Ishikawa (cell line): ENCODE measurements at regions not wholly inside any gene's neighbourhood (a gene's known extent, or its start where the extent isn't known, plus 50 kb on each side); places are given as distances from the start of the nearest gene placed in this dataset.

Experiments
- CEBPB ChIP-seq: IDR thresholded peaks from 2 replicates; pipeline ENCODE4 v1.6.1; 2012
- CREB1 ChIP-seq: IDR thresholded peaks from 2 replicates; pipeline ENCODE4 v1.6.1; 2012; ENCODE audit warnings: low read depth
- EGR1 ChIP-seq: IDR thresholded peaks from 2 replicates; pipeline ENCODE4 v1.6.1; 2012
- EP300 ChIP-seq: IDR thresholded peaks from 2 replicates; pipeline ENCODE4 v1.6.1; 2012; ENCODE audit warnings: borderline replicate concordance
- FOXM1 ChIP-seq: IDR thresholded peaks from 2 replicates; pipeline ENCODE4 v1.6.1; 2012; ENCODE audit warnings: low read depth, borderline replicate concordance
- NFIC ChIP-seq: IDR thresholded peaks from 2 replicates; pipeline ENCODE4 v1.6.1; 2012
- RAD21 ChIP-seq: IDR thresholded peaks from 2 replicates; pipeline ENCODE4 v1.6.1; 2012; ENCODE audit warnings: low read depth
- REST ChIP-seq: IDR thresholded peaks from 2 replicates; pipeline ENCODE4 v1.6.1; 2012; ENCODE audit warnings: low read depth, mild to moderate bottlenecking
- TAF1 ChIP-seq: IDR thresholded peaks from 2 replicates; pipeline ENCODE4 v1.6.1; 2012; ENCODE audit warnings: low read depth, mild to moderate bottlenecking
- TCF12 ChIP-seq: IDR thresholded peaks from 2 replicates; pipeline ENCODE4 v1.6.1; 2012; ENCODE audit warnings: low read depth
- TEAD4 ChIP-seq: IDR thresholded peaks from 2 replicates; pipeline ENCODE4 v1.6.1; 2012
- USF1 ChIP-seq: IDR thresholded peaks from 2 replicates; pipeline ENCODE4 v1.6.1; 2012
- YY1 ChIP-seq: IDR thresholded peaks from 2 replicates; pipeline ENCODE4 v1.6.1; 2012; ENCODE audit warnings: low read depth
- ZBTB7A ChIP-seq: IDR thresholded peaks from 2 replicates; pipeline ENCODE4 v1.6.1; 2012; ENCODE audit warnings: low read depth
- TF ChIP-seq, protein P1 (sequence below): IDR thresholded peaks from 2 replicates; pipeline ENCODE4 v1.6.1; 2012

DNA sequence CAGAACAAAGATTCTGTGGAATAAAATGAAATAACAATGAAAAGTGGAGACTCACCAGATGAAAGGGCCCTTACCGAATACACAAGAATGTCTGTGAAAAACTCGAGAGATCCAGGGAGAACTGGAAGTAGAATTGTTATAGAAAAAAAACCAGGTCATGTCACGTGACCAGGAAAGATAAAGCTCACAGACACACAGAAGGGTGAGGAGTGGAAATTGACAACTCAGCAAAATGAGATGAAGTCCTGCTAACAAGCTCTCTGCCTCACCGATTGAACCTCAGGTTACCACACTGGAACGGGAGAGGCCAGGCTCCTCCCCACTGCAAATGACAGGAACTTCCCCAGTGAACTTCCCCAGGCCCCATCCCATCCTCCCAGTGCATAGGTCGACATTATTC, 1618.0 kb upstream of the PCDH10 start:
- TF ChIP-seq, protein P1, sequence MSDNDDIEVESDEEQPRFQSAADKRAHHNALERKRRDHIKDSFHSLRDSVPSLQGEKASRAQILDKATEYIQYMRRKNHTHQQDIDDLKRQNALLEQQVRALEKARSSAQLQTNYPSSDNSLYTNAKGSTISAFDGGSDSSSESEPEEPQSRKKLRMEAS = no peak
- TF ChIP-seq ZBTB7A (no peak), TEAD4 (no peak), TCF12 (no peak)

DNA sequence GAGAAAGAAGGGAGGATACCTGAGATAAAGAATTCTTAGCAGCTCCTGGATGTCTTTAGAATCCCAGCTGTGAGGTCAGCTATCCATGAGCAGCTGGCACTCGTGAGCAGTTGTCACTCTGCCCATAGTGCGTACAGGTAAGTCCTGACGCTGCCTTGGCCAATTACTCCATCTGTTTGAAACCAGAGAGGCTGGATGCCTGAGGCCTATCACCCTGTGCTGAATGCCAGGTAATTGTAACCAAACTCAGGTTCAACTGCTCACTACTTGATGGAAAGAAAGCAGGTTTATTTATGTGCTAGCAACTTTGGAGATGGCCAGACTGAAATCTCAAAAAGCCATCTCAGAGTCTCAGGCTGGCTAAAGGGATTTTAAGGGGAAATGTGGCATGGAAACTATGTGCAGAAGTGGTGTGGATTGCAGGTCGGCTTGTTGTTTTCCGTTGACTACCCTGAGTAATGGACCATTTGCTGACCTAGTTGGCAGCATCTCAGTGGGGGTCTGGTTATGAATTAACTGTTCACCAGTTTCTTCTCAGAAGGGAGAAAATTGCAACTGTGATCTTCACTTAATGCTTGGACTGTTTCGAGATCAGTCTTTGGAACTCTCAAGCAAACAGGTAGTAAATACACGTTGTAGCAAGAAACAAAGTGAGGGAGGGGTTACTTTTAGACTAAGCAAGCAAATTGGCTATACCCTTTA, 1614.0 kb upstream of the PCDH10 start:
- no peak for TF ChIP-seq TAF1

DNA sequence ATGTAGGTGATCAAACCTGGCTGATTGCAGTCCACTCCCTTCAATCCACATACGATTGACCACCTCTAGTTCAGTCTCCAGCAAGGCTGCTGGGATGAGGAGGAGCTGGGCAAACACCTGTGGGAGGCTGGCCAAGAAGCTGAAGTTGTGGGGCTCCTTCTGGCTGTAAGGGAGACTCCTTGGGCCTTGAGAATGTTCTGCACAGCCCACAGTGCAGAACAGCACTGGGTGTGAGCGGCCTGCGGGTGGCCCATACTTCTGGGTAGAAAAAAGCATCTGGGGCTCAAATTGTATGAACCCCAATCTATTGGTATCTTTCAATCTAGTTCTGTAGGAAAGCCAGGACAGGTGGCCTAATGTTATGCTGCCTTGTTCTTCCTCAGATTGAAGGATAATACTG, 1608.8 kb upstream of the PCDH10 start:
- no peak for TF ChIP-seq REST
- TF ChIP-seq USF1 = no peak
- TF ChIP-seq CEBPB = no peak
- TF ChIP-seq RAD21 = no peak
- TF ChIP-seq EGR1 = no peak
- no peak for TF ChIP-seq ZBTB7A
- TF ChIP-seq EP300 = no peak
- no peak for TF ChIP-seq TCF12
- TF ChIP-seq CREB1 = no peak
- TF ChIP-seq NFIC = no peak
- no peak for TF ChIP-seq YY1
- TF ChIP-seq FOXM1 = no peak
- TF ChIP-seq, protein P1 = no peak
- TF ChIP-seq TEAD4 = no peak
- TF ChIP-seq TAF1 = no peak

DNA sequence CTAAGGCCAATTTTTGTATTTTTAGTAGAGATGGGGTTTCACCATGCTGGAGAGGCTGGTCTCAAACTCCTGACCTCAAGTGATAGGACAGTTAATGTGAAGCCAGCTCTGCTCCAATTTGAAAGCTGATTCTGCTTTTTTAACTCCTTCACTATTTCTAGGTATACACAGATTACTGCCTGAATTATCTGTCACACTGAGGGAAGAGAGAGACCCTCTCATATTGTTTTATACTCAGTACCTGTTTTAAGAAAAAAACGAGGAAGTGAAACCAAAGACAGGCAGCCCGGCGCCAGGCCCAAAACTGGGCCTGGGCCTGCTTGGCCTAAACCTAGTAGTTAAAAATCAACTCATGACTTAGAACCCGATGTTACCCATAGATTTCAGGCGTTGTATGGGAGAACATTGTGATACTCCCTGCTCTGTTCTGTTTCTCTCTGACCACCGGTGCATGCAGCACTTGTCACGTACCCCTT, 1601.5 kb upstream of the PCDH10 start:
- TF ChIP-seq REST (no peak), ZBTB7A (no peak), EGR1 (no peak), RAD21 (no peak), CREB1 (no peak), USF1 (no peak), TCF12 (no peak), TAF1 (no peak)
- TF ChIP-seq, protein P1 = no peak

DNA sequence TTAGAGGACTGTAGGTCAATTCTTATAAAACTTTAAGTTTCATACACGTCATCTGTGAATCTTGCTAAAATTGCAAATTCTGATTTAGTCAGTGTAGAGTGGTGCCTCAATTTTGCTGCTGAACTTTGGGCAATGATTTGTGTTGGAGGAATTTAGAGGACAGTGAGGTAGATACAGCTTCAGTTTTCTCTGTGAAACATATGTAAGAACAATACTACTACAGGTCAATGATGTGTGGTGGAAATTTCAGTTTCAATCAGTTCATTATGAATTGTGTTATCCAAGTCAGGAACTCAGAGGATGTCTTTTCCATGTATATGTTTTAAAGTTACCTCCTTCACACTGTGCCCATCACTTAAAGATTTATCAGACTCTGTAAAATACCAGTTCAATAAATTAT, 1597.8 kb upstream of the PCDH10 start:
- TF ChIP-seq CREB1 (no peak), EGR1 (no peak), FOXM1 (no peak), YY1 (no peak)

DNA sequence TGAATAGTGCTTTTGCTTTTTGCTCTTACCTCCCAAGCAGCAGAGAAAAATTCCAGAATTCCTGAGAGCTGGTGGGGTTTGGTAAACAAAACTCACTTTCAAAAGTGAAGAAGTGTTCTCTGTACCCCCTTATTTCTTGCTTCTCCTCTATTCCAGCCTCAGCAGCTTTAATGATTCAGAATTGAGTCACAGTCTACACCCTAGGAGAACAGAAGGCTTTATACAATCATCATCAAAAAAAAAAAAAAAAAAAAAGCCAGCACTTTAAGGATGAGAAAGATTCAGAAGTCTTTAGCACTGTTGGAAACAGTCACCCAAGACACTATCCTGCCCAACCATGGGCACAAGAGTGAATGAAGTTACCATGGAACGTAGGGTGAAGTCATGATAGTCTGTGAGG, 1583.1 kb upstream of the PCDH10 start:
- no peak for TF ChIP-seq ZBTB7A
- no peak for TF ChIP-seq TEAD4
- no peak for TF ChIP-seq FOXM1

GRCh38 chr4:131584587-131584986, 1564.5 kb upstream of the PCDH10 start:
- TF ChIP-seq CEBPB = peak; percentile 43; the same call in 1 of the 2 replicates
- TF ChIP-seq EP300 = no peak
- TF ChIP-seq NFIC = peak; percentile 52
- TF ChIP-seq REST = no peak
- no peak for TF ChIP-seq TEAD4
- TF ChIP-seq EGR1 = no peak
- TF ChIP-seq TAF1 = no peak
- TF ChIP-seq TCF12 = 0 out of 2 replicates have a peak, but pooled peaks have one; percentile 40
- TF ChIP-seq CREB1 = no peak
- no peak for TF ChIP-seq USF1
- no peak for TF ChIP-seq RAD21
